Prostate gland (tissue), 2 donors: ENCODE measurements at regions not wholly inside any gene's neighbourhood (a gene's known extent, or its start where the extent isn't known, plus 50 kb on each side); places are given as distances from the start of the nearest gene placed in this dataset.

Experiments used
- DNase-seq: peaks from one replicate; pipeline ENCODE4 v3.0.0-alpha.2; 2019; ENCODE audit warnings: low spot score
- H3K27ac ChIP-seq, 2 donors: fragments of 200-600 bp; sonication (generic); 2 replicates each; pipeline ENCODE4 v1.5.1; 2017 to 2019
- H3K27me3 ChIP-seq: fragments of 200-600 bp; sonication (generic); replicated peaks from 2 replicates; pipeline ENCODE4 v1.5.1; 2019; ENCODE audit not compliant: insufficient read depth
- H3K36me3 ChIP-seq, 2 donors: fragments of 200-600 bp; sonication (generic); 1 replicate in 1 of 2; 2 replicates in 1 of 2; pipeline versions ENCODE4 v1.5.1 to v1.8.1; 2017 to 2019
- H3K4me1 ChIP-seq: fragments of 200-600 bp; sonication (generic); replicated peaks from 2 replicates; pipeline ENCODE4 v1.5.1; 2019
- H3K4me3 ChIP-seq, 2 donors: fragments of 200-600 bp; sonication (generic); 2 replicates each; pipeline ENCODE4 v1.5.1; 2017 to 2019
- H3K9me3 ChIP-seq: fragments of 200-600 bp; sonication (generic); 2 replicates; pipeline ENCODE4 v1.5.1; 2017
- CTCF ChIP-seq, 4 experiments: fragments of 200-600 bp in 2 of 4; fragments of 450-650 bp in 2 of 4; sonication (generic) in 2 of 4; IDR thresholded peaks; 1 replicate in 3 of 4; 2 replicates in 1 of 4; pipeline ENCODE4 v1.5.1; 2016 to 2019; ENCODE audit warnings: antibody characterized with exemption in 4 of 4, mild to moderate bottlenecking in 2 of 4, moderate library complexity in 2 of 4
- POLR2A ChIP-seq: fragments of 450-650 bp; IDR thresholded peaks from one replicate; pipeline ENCODE4 v1.6.1; 2016; ENCODE audit warnings: antibody characterized with exemption, mild to moderate bottlenecking
- POLR2AphosphoS5 ChIP-seq: sonication (generic); formaldehyde crosslinking; IDR thresholded peaks from one replicate; pipeline ENCODE4 v1.6.1; 2017; ENCODE audit warnings: antibody characterized with exemption
- WGBS: methylation state at CpG from one replicate; pipeline ENCODE4 v1.1.5; 2018; 5-methylcytosine and 5-hydroxymethylcytosine counted together
- intact Hi-C: fragments of 100-400 bp; cut with DNase I; formaldehyde crosslinking; loops from one replicate; pipeline ENCODE4 v1.14.2; 2022

GRCh38 chr13:71054358-71054757 lies 812.6 kb downstream of the DACH1 start:
- DNase-seq, result no peak
- intact Hi-C loops, result no loop called here
- no peak for TF ChIP-seq POLR2A
- TF ChIP-seq CTCF (IDR thresholded peaks at IDR 0.05), result no peak
- no peak for TF ChIP-seq POLR2AphosphoS5
- no peaks in the 10 kb centered on the region for H3K4me1 ChIP-seq
- no peak overlapping the region for H3K4me3 ChIP-seq
- H3K27ac ChIP-seq, result no peak overlapping the region
- H3K9me3 ChIP-seq, result no peaks in the 10 kb centered on the region
- peaks cover 2% of the 10 kb centered on the region for H3K27me3 ChIP-seq
- no peaks in the 10 kb centered on the region for H3K36me3 ChIP-seq
- 45% methylated on average over 1 of the region's 1 CpG for WGBS

GRCh38 chr13:71051573-71051972 lies 815.4 kb downstream of the DACH1 start:
- no peaks in the 10 kb centered on the region for H3K9me3 ChIP-seq
- H3K27me3 ChIP-seq, result no peaks in the 10 kb centered on the region
- TF ChIP-seq CTCF (IDR thresholded peaks at IDR 0.05) (no peak), POLR2A (no peak), POLR2AphosphoS5 (no peak)
- H3K4me3 ChIP-seq, result no peak overlapping the region
- no peaks in the 10 kb centered on the region for H3K4me1 ChIP-seq
- intact Hi-C loops, result no loop called here
- H3K36me3 ChIP-seq, result no peaks in the 10 kb centered on the region
- 97% methylated on average over 2 of the region's 2 CpGs for WGBS
- no peak overlapping the region for H3K27ac ChIP-seq
- no peak for DNase-seq

- no peaks in the 10 kb centered on the region for H3K27me3 ChIP-seq
- H3K36me3 ChIP-seq, result no peaks in the 10 kb centered on the region
- no peak overlapping the region for H3K4me3 ChIP-seq
- H3K9me3 ChIP-seq, result no peaks in the 10 kb centered on the region
- DNase-seq, result no peak
- H3K27ac ChIP-seq, result no peak overlapping the region
- intact Hi-C loops, result no loop called here
- WGBS, result 55% methylated on average over 2 of the region's 2 CpGs
- TF ChIP-seq POLR2AphosphoS5 (no peak), CTCF (IDR thresholded peaks at IDR 0.05) (no peak), POLR2A (no peak)
- no peaks in the 10 kb centered on the region for H3K4me1 ChIP-seq
Measured at GRCh38 chr13:71046360-71047079, 820.5 kb downstream of the DACH1 start.

GRCh38 chr13:71045101-71045500 lies 821.9 kb downstream of the DACH1 start:
- H3K36me3 ChIP-seq, result no peaks in the 10 kb centered on the region
- H3K4me1 ChIP-seq, result no peaks in the 10 kb centered on the region
- no peak overlapping the region for H3K27ac ChIP-seq
- intact Hi-C loops, result no loop called here
- no peak overlapping the region for H3K4me3 ChIP-seq
- no peaks in the 10 kb centered on the region for H3K27me3 ChIP-seq
- TF ChIP-seq POLR2AphosphoS5 (no peak), CTCF (IDR thresholded peaks at IDR 0.05) (no peak), POLR2A (no peak)
- H3K9me3 ChIP-seq, result no peaks in the 10 kb centered on the region
- DNase-seq, result no peak

GRCh38 chr13:71039440-71039839 lies 827.6 kb downstream of the DACH1 start:
- Histone ChIP-seq H3K27ac (no peak overlapping the region), H3K4me1 (no peaks in the 10 kb centered on the region), H3K9me3 (no peaks in the 10 kb centered on the region), H3K27me3 (no peaks in the 10 kb centered on the region), H3K4me3 (no peak overlapping the region), H3K36me3 (no peaks in the 10 kb centered on the region)
- no peak for DNase-seq
- TF ChIP-seq CTCF (IDR thresholded peaks at IDR 0.05) (no peak), POLR2AphosphoS5 (no peak), POLR2A (no peak)
- intact Hi-C loops, result no loop called here
